Smooth muscle cell of the brain vasculature (primary cell): ENCODE measurements at regions not wholly inside any gene's neighbourhood (a gene's known extent, or its start where the extent isn't known, plus 50 kb on each side); places are given as distances from the start of the nearest gene placed in this dataset.
"Not testable (repeated sequence)": the region's sequence is repeated elsewhere in the genome, so short reads cannot be mapped to it uniquely, and the experiment has no call there.

Experiments used
- DNase-seq: peaks from one replicate; pipeline ENCODE4 v3.0.0-alpha.2; 2012; ENCODE audit warnings: low read depth, low spot score

- DNase-seq = not testable (repeated sequence)
Measured at GRCh38 chr16:88200154-88200895, 182.4 kb upstream of the ZNF469 start.

- no peak for DNase-seq
Measured at GRCh38 chr16:88200896-88201185, 181.9 kb upstream of the ZNF469 start.

- DNase-seq = not testable (repeated sequence)
Measured at GRCh38 chr16:88201611-88202010, 181.1 kb upstream of the ZNF469 start.

- no peak for DNase-seq
Measured at GRCh38 chr16:88202207-88202745, 180.5 kb upstream of the ZNF469 start.

- DNase-seq = not testable (repeated sequence)
Measured at GRCh38 chr16:88202856-88203681, 179.7 kb upstream of the ZNF469 start.

- not testable (repeated sequence) for DNase-seq
Measured at GRCh38 chr16:88204131-88205110, 178.3 kb upstream of the ZNF469 start.

GRCh38 chr16:88205482-88205881, 177.3 kb upstream of the ZNF469 start:
- not testable (repeated sequence) for DNase-seq

- DNase-seq = not testable (repeated sequence)
Measured at GRCh38 chr16:88206006-88206405, 176.8 kb upstream of the ZNF469 start.

- not testable (repeated sequence) for DNase-seq
Measured at GRCh38 chr16:88206516-88206915, 176.2 kb upstream of the ZNF469 start.

GRCh38 chr16:88208112-88208511, 174.6 kb upstream of the ZNF469 start:
- no peak for DNase-seq

- not testable (repeated sequence) for DNase-seq
Measured at GRCh38 chr16:88208776-88209175, 174.0 kb upstream of the ZNF469 start.

- DNase-seq = not testable (repeated sequence)
Measured at GRCh38 chr16:88209579-88209978, 173.2 kb upstream of the ZNF469 start.

GRCh38 chr16:88213937-88214336, 168.8 kb upstream of the ZNF469 start:
- not testable (repeated sequence) for DNase-seq

GRCh38 chr16:88221001-88221761, 161.6 kb upstream of the ZNF469 start:
- DNase-seq = not testable (repeated sequence)

- not testable (repeated sequence) for DNase-seq
Measured at GRCh38 chr16:88223696-88224095, 159.1 kb upstream of the ZNF469 start.

GRCh38 chr16:88224131-88224898, 158.4 kb upstream of the ZNF469 start:
- not testable (repeated sequence) for DNase-seq

GRCh38 chr16:88225640-88226230, 157.0 kb upstream of the ZNF469 start:
- DNase-seq = not testable (repeated sequence)

- not testable (repeated sequence) for DNase-seq
Measured at GRCh38 chr16:88226302-88226701, 156.5 kb upstream of the ZNF469 start.

- not testable (repeated sequence) for DNase-seq
Measured at GRCh38 chr16:88227026-88227721, 155.6 kb upstream of the ZNF469 start.
